Activated CD4-positive, alpha-beta T cell treated with anti-CD3 and anti-CD28 coated beads, Interleukin-2, amount 50 U/mL, for 24 hours (primary cell): ENCODE measurements at regions not wholly inside any gene's neighbourhood (a gene's known extent, or its start where the extent isn't known, plus 50 kb on each side); places are given as distances from the start of the nearest gene placed in this dataset.
"Not testable (repeated sequence)": the region's sequence is repeated elsewhere in the genome, so short reads cannot be mapped to it uniquely, and the experiment has no call there.

Source experiments
- DNase-seq, 2 donors: peaks; one replicate each; pipeline ENCODE4 v3.0.0-alpha.2; 2020; ENCODE audit warnings: low read depth in 1 of 2, low spot score in 1 of 2

DNA sequence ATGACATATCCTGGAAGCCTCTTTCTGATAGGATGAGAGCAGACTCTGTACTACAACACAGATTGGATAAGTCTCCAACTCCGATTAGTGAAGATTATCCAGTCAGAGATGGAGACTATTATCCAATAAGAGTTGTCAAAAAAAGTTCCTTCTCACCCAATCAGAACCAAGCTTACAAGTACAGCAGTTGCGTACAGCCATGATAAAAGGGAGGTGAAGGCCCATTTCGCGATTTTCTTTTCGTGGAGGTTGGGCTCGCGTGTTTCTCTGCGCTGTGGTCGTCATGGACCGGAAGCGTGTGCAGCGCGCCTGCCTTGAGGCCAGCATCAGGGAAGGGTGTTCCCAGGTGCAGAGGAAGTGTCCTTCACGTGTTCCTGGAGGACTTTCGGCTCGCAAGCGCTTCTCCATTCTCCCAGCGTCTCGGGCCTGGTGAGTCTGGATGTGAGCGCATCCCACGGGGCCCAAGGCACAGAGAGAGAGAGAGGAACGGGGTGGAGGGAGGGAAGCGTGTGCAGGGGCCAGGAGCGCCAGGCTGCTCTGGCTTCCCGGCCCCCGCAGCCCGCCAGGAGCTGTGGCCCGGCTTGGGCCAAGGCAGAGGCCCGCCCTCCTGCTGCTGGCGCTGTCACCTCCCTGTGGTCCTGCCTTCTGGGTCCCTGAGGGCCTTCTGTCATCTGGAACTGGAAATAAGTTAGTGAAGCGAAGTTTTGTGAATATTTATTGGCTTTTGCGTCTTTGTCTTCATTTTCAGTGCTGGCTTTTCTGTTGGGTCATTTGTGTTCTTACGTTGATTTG, 53.9 kb downstream of the CDRT15L2 start:
- not testable (repeated sequence) for DNase-seq

DNA sequence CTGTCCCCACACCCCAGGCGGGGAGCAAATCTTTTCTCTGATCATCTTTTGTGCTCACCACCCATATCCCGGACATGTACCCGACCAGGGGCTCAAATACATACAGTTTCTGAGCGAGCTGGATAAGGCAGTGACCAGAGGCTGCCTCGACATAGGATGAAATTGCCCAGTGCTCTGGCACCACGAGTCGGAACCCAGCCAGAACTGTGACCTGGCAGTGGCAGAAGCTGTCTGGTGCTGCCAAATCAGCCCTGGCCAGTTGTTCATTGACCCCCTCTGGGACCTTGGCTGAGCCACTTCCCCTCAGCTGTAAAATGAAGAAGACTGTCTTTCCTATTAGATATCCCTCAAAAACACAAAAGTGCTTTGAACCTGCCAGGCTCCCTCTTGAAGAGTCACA, 60.6 kb downstream of the CDRT15L2 start:
- DNase-seq, result not testable (repeated sequence)

DNA sequence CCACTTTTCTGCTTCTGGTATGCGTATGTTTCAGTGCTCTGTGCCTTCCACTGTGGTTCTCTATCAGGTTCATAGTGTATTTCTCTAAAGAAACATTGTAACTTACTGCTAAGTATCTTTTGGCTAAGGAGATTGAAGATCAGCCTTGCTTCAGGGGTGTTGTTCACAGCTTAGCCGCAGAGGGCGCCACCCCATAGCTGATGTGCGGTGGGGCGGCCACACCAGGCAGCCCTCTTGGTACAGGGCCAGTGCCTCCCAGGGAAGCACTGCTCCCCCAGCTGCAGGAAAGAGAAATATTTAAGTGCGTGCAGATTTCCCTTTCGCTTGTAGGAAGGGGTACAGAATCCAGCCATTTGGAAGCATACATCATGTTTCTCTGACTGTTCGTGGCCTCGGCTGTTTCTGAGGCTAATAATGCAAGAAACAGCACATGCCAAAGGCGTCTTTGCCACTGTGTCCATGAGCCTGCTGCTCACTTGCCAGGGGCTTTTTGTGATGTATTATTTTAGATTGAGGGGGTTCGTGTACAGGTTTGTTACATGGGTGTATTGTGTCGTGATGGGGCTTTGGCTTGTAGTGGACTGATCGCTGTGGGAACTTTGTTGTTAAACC, 67.2 kb downstream of the CDRT15L2 start:
- not testable (repeated sequence) for DNase-seq

DNA sequence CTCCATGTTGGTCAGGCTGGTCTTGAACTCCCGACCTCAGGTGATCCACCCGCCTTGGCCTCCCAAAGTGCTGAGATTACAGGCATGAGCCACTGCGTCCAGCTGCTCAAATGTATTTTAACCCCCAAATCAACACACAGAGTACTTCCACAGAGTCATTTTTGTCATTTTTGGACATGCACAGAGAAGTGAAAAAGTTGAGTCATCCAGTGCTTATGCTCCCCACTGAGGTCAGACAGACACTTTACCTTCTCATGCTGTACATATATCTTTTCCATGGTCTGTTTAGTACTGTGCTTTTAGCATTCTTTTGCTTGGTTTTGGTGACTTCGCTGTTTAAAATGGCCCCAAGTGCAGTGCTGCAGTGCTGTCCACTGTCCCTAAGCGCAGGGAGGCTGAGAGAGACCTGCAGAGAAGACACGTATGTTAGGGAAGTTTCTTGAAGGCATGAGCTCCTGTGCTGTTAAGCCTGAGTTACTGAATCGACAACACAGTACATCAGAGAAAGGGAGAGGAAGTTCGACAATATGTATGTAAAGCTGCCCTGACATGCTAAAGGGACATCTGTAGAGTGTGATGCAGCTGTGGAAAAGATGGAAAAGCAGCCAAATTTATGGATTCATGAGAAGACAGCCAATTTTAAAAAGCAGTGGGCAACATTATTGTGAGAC, 69.7 kb downstream of the CDRT15L2 start:
- DNase-seq, result not testable (repeated sequence)

DNA sequence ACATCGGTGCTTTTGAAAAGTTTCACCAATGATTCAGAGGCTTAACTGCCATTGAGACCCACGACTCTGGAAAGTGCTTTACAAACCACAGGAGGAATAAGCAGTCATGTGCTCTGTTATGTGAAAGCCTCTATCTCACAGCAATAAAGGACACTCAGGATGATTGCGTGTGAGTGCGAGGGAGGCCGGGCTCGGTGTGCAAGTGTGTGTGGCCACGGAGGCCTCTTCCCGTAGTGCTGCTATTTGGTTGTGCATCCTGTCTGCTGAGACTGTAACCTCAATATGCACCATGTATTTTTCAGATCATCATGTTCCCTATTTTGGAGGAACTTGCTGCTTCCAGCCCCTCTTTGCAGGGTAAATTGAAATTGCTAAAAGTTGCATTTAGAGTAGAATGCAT, 71.5 kb downstream of the CDRT15L2 start:
- DNase-seq, result not testable (repeated sequence)

DNA sequence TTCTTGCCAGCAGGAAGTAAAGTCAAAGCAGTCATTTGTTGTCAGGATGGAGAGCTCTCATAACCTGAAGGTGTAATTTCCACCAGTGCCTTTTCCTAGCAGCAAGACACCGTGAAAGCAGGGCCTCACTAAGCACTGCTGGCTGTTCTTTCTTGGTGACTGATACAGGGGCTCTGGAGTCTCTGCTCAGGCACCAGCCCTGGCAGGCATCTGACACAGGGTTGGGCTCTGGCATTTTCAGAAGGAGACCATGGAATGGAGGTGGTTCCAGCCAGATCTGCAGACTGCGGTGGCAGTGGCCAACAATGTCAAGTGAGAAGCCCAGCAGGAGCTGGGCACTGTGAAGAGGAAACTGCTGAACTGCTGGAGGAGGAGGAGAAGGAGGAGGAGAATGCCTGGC, 72.2 kb downstream of the CDRT15L2 start:
- DNase-seq, result not testable (repeated sequence)

DNA sequence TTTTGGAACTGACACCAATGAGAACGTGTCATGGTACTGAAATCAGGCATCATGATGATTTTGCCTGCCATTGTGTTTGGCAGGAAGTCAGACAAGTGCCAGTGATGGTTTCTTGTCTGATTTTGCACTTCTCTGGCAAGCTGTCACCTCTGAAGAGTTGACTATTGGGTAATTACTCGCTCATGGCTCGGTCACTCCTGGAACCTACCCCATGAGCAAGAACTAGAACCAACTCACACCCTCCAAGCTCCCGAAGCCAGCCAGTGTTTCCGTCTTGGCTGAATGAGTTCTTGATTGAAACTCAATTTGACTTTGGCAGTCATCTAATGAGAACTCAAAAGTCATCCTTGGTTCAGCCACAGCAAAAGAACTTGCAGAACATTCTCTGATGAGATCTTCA, 73.9 kb downstream of the CDRT15L2 start:
- not testable (repeated sequence) for DNase-seq

DNA sequence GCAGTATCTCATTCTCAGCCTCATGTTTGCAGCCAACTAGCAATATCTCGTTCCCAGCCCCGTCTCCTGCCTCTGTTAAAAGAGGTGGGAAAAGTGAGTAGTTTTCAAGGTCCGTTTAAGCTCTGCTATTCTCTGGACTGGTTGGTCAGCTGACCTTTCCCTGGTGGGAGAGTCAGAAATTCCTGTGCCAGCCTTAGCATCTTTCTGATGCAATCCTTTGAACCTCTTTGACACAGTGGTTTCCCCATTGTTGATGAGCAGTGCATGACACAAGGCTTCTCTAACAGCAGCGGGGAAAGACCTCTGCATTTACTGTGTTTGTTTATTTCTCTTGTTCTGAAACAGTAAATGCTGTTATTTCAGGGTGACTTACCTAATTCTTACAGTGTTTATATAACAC, 74.6 kb downstream of the CDRT15L2 start:
- not testable (repeated sequence) for DNase-seq

DNA sequence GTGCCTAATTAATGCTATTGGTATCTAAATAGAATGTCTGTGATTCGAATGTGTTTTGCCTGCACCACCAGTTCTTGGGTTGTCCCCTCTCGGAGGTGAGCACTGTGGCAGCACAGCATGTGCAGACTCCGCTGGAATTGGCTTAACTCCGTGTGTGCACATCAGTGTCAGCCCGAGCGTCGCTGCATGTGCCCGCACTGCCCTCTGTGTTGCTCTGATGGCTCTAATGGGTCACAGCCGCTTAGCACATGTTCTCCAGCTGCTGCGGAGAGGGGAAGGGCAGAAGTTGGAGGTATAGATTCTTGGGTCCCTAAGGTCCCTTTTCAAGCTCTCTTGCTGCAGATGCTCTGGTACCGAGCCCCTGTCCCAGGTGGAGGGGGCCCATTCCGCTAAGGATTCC, 75.1 kb downstream of the CDRT15L2 start:
- DNase-seq, result not testable (repeated sequence)

DNA sequence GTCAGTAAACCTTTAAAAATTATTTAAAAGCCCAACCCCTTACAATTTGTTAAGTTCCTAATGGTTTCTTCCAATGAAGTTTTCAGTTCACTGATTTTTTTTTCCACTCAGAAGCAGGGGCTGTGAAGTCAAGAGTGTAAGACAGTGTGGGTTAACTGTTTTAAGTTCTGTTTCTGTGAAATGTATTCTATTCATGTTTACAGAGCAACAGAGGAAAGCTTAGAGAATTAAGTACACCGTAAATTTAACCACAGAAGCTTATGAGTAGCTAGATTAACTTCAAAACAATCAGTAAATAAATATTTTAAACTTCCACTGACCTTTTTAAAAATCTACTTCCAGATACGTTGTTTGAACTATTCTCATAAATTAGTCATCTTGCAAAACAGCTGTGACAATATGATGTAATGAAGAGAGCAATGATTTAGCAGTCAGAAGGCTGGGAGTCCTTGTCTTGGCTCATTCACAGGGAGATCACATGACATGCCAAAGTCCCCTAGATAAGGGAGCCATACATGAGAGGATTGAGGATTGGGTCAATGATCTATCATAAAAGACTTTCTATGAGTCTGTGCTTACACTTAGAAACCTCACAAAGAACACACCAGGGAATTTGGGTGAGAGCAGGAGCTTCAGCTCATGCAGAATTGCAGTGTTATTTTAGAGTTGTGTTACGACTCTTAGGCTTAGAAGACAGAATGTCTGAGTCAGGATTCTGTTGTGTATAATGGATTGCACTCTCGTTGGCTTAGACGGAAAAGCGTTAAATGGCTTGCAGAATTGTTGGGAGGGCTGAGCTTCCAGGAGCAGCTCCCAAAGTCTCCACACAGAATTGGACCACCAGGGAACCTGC, 85.8 kb downstream of the CDRT15L2 start:
- not testable (repeated sequence) for DNase-seq

DNA sequence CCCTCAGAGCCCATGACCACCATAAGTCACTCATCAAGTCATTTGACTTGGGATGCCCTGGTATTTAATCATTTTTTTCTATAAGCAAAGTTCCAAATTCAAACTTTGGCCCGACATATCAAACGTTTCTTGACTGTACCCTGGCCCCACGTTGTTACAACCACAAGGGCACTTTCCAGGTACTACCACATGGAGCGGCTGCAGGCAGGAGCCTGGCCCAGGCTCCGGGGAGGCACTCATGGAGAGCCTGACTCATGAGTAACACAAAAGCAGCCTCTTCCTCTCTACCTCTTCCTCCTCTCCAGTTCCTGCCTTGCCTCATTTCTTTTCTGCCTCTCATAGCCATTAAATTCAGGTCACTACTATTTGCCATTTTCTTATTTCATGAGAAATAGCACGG, 87.2 kb downstream of the CDRT15L2 start:
- DNase-seq, result not testable (repeated sequence)

DNA sequence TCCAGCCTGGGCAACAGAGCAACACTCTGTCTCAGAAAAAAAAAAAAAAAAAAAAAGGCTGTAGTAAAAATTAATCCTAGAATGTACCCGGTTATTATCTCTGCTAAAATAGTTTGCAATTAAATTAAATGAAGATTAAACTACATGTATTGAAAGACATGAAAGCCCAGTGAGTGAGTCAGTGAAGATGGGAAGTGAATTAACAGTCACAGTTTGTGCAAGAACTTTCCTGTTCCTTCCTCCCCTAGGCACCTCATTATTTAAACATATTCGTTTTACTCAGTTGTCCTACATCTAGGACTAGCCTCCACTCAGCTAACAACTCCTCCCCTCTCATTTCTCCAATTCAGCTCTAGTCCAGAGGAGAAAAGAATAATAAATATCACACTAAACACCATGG, 88.2 kb downstream of the CDRT15L2 start:
- not testable (repeated sequence) for DNase-seq

DNA sequence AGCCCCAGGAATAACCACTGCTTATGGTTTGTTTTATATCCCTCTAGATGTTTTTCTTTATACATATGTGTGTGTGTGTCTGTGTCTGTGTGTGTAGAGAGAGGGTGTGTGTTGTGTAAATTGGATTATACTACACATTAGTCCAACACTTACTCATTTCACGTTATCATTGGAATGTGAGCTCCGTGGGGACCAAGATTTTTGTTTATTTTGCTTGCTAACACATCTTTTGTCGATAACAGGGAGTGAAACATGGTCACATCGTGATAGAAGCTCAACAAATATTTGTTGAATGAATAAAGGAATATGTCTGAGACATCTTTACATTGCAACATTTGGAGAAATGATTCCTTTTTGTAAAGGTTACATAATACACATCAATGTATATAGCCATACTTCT, 88.8 kb downstream of the CDRT15L2 start:
- DNase-seq, result not testable (repeated sequence)

DNA sequence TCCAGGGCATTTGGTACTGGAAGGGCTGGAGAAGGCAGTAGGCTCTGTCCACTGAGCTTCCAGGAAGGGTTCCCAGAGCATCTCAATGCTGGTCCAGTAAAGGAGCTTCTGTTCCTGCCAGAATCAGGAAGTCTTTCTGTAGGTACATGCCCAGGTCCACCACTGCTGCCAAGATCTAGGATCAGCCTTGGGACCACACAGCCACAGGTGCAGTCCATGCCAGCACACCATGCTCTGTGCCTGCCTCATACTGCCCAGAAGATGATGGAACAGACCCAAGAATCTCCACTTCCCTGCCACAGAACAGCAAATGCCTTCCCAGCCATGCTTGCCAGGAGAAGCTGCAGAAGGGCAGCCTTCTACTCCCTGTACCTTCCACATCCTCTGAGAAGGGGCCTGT, 89.3 kb downstream of the CDRT15L2 start:
- not testable (repeated sequence) for DNase-seq

DNA sequence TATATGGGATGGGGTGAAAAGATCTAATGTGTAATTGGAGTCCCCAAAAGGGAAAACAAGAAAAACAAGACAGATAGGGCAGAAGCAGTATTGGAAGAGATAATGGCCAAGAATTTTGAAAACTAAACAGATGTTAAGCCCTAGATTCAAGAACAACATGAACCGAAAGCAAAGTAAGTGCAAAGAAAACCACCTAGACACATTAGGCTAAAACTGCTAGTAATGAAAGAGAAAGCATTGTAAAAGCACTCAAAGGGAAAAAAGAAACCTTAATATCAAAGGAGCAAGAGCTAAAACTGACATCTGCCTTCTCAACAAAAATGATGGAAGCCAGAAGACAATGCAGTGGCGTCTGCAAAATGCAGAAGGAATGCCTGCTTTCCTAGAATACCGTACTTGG, 91.0 kb downstream of the CDRT15L2 start:
- DNase-seq, result not testable (repeated sequence)

DNA sequence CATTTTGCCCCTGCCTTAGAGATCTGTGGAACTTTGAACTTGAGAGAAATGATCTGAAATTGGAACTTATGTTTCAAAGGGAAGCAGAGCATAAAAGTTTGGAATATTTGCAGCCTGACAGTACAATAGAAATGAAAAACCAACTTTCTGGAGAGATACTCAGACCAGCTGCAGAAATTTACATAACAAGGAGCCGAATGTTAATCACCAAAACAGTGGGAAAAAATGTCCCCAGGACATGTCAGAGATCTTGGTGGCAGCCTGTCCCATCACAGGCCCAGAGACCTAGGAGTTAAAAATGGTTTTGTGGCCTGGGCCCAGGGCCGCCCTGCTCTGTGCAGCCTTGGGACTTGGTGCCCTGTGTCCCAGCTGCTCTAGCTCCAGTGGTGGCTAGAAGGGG, 94.8 kb downstream of the CDRT15L2 start:
- DNase-seq, result not testable (repeated sequence)

DNA sequence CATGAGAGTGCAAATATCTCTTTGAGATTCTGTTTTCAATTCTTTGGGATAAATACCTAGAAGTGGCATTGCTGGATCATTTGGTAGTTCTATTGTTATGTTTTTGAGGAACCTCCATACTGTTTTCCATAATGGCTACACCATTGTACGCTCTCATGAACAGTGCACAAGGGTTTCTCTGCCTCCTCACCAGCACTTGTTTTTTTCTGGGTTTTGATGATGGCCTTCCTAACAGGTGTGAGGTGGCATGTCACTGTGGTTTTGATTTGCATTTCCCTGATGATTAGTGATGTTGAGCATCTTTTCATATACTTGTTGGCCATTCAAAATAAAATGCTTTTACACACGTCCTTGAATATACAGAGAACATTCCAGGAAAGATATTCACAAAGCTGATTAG, 96.2 kb downstream of the CDRT15L2 start:
- not testable (repeated sequence) for DNase-seq

DNA sequence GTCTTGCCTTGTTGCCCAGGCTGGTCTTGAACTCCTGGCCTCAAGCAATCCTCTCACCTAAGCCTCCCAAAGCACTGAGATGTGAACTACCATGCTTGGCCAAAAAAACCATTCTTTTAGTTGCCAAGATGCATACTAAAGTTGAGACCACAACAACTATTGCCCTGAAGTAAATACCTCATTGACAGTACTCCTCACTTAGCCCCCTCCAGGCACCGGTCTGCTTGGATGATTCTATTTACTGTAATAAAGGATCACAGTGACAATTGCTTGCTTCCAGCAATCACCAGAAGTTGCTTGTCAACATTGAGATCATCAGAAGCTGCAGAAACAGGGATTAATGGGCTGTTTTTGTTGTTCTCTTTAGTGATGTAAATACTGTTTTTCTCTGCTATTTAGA, 97.1 kb downstream of the CDRT15L2 start:
- not testable (repeated sequence) for DNase-seq

DNA sequence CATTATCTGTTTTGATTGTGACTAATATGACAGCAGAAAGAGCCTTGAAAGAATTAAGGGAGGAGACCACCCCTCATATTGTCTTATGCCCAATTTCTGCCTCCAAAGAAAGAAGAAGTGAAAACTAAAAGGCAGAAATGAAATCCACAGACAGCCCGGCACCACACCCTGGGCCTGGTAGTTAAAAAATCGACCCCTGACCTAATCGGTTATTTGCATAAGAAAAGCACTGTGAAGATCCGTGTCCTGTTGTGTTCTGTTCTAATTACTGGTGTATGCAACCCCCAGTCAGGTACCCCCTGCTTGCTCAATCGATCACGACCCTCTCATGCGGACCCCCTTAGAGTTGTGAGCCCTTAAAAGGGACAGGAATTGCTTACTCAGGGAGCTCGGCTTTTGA, 97.9 kb downstream of the CDRT15L2 start:
- DNase-seq, result not testable (repeated sequence)

DNA sequence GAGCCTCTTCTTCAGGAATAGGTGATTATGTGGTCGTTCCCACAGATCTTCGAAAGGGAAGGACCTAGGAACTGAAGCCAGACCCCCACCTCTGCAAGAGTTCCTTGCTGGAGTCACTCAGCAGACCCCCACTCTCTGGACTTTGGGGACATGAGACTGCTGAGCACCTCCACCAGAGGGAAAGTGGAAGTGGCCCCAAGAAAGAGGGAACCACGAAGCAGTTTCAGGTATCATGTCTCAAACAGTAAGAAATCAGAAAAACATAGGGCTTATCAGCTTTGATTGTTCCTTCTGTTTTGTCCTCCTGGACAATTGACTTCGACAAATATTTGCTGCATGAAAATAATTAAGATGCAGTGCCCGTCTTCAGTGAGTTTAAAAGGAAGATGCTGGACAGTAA, 98.9 kb downstream of the CDRT15L2 start:
- DNase-seq, result not testable (repeated sequence)
